ENCODE measurements at regions not wholly inside any gene's neighbourhood (a gene's known extent, or its start where the extent isn't known, plus 50 kb on each side); places are given as distances from the start of the nearest gene placed in this dataset.

- no peak for TF ChIP-seq ZNF837 (tag by site-specific recombination; IDR thresholded peaks at IDR 0.05)
- no peak for TF ChIP-seq ZNF600 (tag by site-specific recombination; IDR thresholded peaks at IDR 0.05)
- Histone ChIP-seq H3K36me3 (ENCODE audit: control insufficient read depth in 2 of 2, insufficient read depth in 1 of 2, low read length in 2 of 2) (no peaks in the 10 kb centered on the region), H3K4me1 (ENCODE audit: control insufficient read depth, insufficient read depth, low read length) (no peaks in the 10 kb centered on the region), H3K9me3 (ENCODE audit: control insufficient read depth, insufficient read depth, low read depth, low read length) (no peaks in the 10 kb centered on the region; the same call in 1 of the 2 replicates), H3K4me3 (ENCODE audit: low read depth, low read length) (no peak overlapping the region), H3K27ac (ENCODE audit: extremely low read depth, low read depth, low read length) (no peak overlapping the region)
- POLR2A ChIA-PET: no interaction called here
- CTCF ChIA-PET: interaction anchor here (0.8 to 5.9 kb wide), 5 partner anchors 11 to 370 kb away, joined by 3 to 47 read pairs (median 8); no protein-coding TSS in a partner anchor
Measured at GRCh38 chr19:28889941-28890670, 322.8 kb downstream of the UQCRFS1 start.

- no peak for TF ChIP-seq ZNF76 (tag by site-specific recombination; IDR thresholded peaks at IDR 0.05; ENCODE audit: borderline replicate concordance, low read depth)
- peak; percentile 94 for TF ChIP-seq ZNF335 (tag by site-specific recombination; conservative IDR thresholded peaks at IDR 0.05)
- TF ChIP-seq PBX3 (CRISPR knock-in tag; IDR thresholded peaks at IDR 0.05): no peak
- Histone ChIP-seq H3K36me3 (ENCODE audit: control insufficient read depth in 2 of 2, insufficient read depth in 1 of 2, low read length in 2 of 2) (no peaks in the 10 kb centered on the region), H3K27ac (ENCODE audit: extremely low read depth, low read depth, low read length) (no peak overlapping the region), H3K4me3 (ENCODE audit: low read depth, low read length) (no peak overlapping the region), H3K4me1 (ENCODE audit: control insufficient read depth, insufficient read depth, low read length) (no peaks in the 10 kb centered on the region), H3K9me3 (ENCODE audit: control insufficient read depth, insufficient read depth, low read depth, low read length) (no peaks in the 10 kb centered on the region)
- POLR2A ChIA-PET: interaction anchor here (0.8 kb wide), 1 partner anchor 423 kb away, joined by 3 read pairs; no protein-coding TSS in a partner anchor
- CTCF ChIA-PET: interaction anchor here (0.6 to 2.3 kb wide), 9 partner anchors 9 to 632 kb away, joined by 3 to 10 read pairs (median 3); no protein-coding TSS in a partner anchor
Measured at GRCh38 chr19:28887920-28888618, 324.9 kb downstream of the UQCRFS1 start.

GRCh38 chr19:28886708-28887107, 326.2 kb downstream of the UQCRFS1 start:
- ChIA-PET CTCF (interaction anchor here (0.6 to 2.3 kb wide), 7 partner anchors 10 to 434 kb away, joined by 3 to 10 read pairs (median 4); no protein-coding TSS in a partner anchor), POLR2A (no interaction called here)
- TF ChIP-seq ZNF280D (tag by site-specific recombination; IDR thresholded peaks at IDR 0.05): no peak

GRCh38 chr19:28885965-28886364, 327.0 kb downstream of the UQCRFS1 start:
- H3K36me3 ChIP-seq (ENCODE audit: control insufficient read depth in 2 of 2, insufficient read depth in 1 of 2, low read length in 2 of 2): no peaks in the 10 kb centered on the region
- H3K9me3 ChIP-seq (ENCODE audit: control insufficient read depth, insufficient read depth, low read depth, low read length): no peaks in the 10 kb centered on the region
- H3K27ac ChIP-seq (ENCODE audit: extremely low read depth, low read depth, low read length): no peak overlapping the region
- CTCF ChIA-PET: interaction anchor here (0.6 to 2.3 kb wide), 4 partner anchors 91 to 159 kb away, joined by 4 to 10 read pairs (median 5); no protein-coding TSS in a partner anchor
- H3K4me3 ChIP-seq (ENCODE audit: low read depth, low read length): no peak overlapping the region
- POLR2A ChIA-PET: no interaction called here
- no peaks in the 10 kb centered on the region for H3K4me1 ChIP-seq (ENCODE audit: control insufficient read depth, insufficient read depth, low read length)
- TF ChIP-seq ZNF350 (tag by site-specific recombination; IDR thresholded peaks at IDR 0.05) (no peak), ZNF174 (tag by site-specific recombination; IDR thresholded peaks at IDR 0.05) (no peak), ZNF571 (tag by site-specific recombination; IDR thresholded peaks at IDR 0.05) (no peak), ZNF302 (tag by site-specific recombination; IDR thresholded peaks at IDR 0.05; ENCODE audit: low read depth) (no peak), PRDM1 (tag by site-specific recombination; IDR thresholded peaks at IDR 0.05) (no peak), PRDM4 (tag by site-specific recombination; IDR thresholded peaks at IDR 0.05) (no peak), ZSCAN18 (tag by site-specific recombination; IDR thresholded peaks at IDR 0.05) (no peak), ZNF169 (tag by site-specific recombination; IDR thresholded peaks at IDR 0.05) (no peak), ZBTB44 (tag by site-specific recombination; IDR thresholded peaks at IDR 0.05) (no peak)

More at GRCh38 chr19:28886708-28887107, 326.2 kb downstream of the UQCRFS1 start:
- Histone ChIP-seq H3K4me3 (ENCODE audit: low read depth, low read length) (no peak overlapping the region), H3K4me1 (ENCODE audit: control insufficient read depth, insufficient read depth, low read length) (no peaks in the 10 kb centered on the region), H3K9me3 (ENCODE audit: control insufficient read depth, insufficient read depth, low read depth, low read length) (no peaks in the 10 kb centered on the region), H3K27ac (ENCODE audit: extremely low read depth, low read depth, low read length) (no peak overlapping the region), H3K36me3 (ENCODE audit: control insufficient read depth in 2 of 2, insufficient read depth in 1 of 2, low read length in 2 of 2) (no peaks in the 10 kb centered on the region)
